ENCODE measurements at regions not wholly inside any gene's neighbourhood (a gene's known extent, or its start where the extent isn't known, plus 50 kb on each side); places are given as distances from the start of the nearest gene placed in this dataset.
"Not testable (repeated sequence)": the region's sequence is repeated elsewhere in the genome, so short reads cannot be mapped to it uniquely, and the experiment has no call there.

GRCh38 chr4:59615316-59615715, 1584.8 kb upstream of the ADGRL3 start:
- DNase-seq, result no peak

GRCh38 chr4:59629348-59629747, 1570.8 kb upstream of the ADGRL3 start:
- no peak for DNase-seq

- DNase-seq, result no peak
These were observed 1569.9 kb upstream of the ADGRL3 start for GRCh38 chr4:59630235-59630634.

- no peak for DNase-seq
These were observed 1569.2 kb upstream of the ADGRL3 start for GRCh38 chr4:59630922-59631321.

GRCh38 chr4:59637596-59637995, 1562.5 kb upstream of the ADGRL3 start:
- no peak for DNase-seq

- DNase-seq, result no peak
These were observed 1556.4 kb upstream of the ADGRL3 start for GRCh38 chr4:59643682-59644081.

- DNase-seq, result no peak
These were observed 1555.4 kb upstream of the ADGRL3 start for GRCh38 chr4:59644765-59645164.

GRCh38 chr4:59646082-59646481, 1554.0 kb upstream of the ADGRL3 start:
- DNase-seq, result no peak

GRCh38 chr4:59647011-59647410, 1553.1 kb upstream of the ADGRL3 start:
- DNase-seq, result no peak

GRCh38 chr4:59647500-59647899, 1552.6 kb upstream of the ADGRL3 start:
- no peak for DNase-seq

- DNase-seq, result no peak
These were observed 1549.3 kb upstream of the ADGRL3 start for GRCh38 chr4:59650861-59651260.

GRCh38 chr4:59655996-59656395, 1544.1 kb upstream of the ADGRL3 start:
- DNase-seq, result no peak

- DNase-seq, result no peak
These were observed 1535.4 kb upstream of the ADGRL3 start for GRCh38 chr4:59664771-59665170.

GRCh38 chr4:59666645-59667044, 1533.5 kb upstream of the ADGRL3 start:
- no peak for DNase-seq

GRCh38 chr4:59671037-59671436, 1529.1 kb upstream of the ADGRL3 start:
- DNase-seq, result no peak

GRCh38 chr4:59676389-59676788, 1523.7 kb upstream of the ADGRL3 start:
- DNase-seq, result no peak

- not testable (repeated sequence) for DNase-seq
These were observed 1523.1 kb upstream of the ADGRL3 start for GRCh38 chr4:59676992-59677391.

GRCh38 chr4:59685626-59686025, 1514.5 kb upstream of the ADGRL3 start:
- DNase-seq, result no peak

GRCh38 chr4:59689149-59689548, 1511.0 kb upstream of the ADGRL3 start:
- DNase-seq, result no peak

GRCh38 chr4:59695355-59696053, 1504.6 kb upstream of the ADGRL3 start:
- DNase-seq, result no peak

- DNase-seq, result no peak
These were observed 1502.1 kb upstream of the ADGRL3 start for GRCh38 chr4:59698041-59698440.

GRCh38 chr4:59700651-59701050, 1499.5 kb upstream of the ADGRL3 start:
- DNase-seq, result no peak

GRCh38 chr4:59704616-59705015, 1495.5 kb upstream of the ADGRL3 start:
- no peak for DNase-seq

GRCh38 chr4:59712470-59712869, 1487.7 kb upstream of the ADGRL3 start:
- no peak for DNase-seq

GRCh38 chr4:59724286-59724685, 1475.8 kb upstream of the ADGRL3 start:
- not testable (repeated sequence) for DNase-seq

Data from hematopoietic multipotent progenitor cell treated with erythropoietin and hydrocortisone succinate and interleukin-3 and kit ligand, for 8 days (in vitro differentiated cells).